ENCODE measurements at regions not wholly inside any gene's neighbourhood (a gene's known extent, or its start where the extent isn't known, plus 50 kb on each side); places are given as distances from the start of the nearest gene placed in this dataset.
"Not testable (repeated sequence)": the region's sequence is repeated elsewhere in the genome, so short reads cannot be mapped to it uniquely, and the experiment has no call there.

DNA sequence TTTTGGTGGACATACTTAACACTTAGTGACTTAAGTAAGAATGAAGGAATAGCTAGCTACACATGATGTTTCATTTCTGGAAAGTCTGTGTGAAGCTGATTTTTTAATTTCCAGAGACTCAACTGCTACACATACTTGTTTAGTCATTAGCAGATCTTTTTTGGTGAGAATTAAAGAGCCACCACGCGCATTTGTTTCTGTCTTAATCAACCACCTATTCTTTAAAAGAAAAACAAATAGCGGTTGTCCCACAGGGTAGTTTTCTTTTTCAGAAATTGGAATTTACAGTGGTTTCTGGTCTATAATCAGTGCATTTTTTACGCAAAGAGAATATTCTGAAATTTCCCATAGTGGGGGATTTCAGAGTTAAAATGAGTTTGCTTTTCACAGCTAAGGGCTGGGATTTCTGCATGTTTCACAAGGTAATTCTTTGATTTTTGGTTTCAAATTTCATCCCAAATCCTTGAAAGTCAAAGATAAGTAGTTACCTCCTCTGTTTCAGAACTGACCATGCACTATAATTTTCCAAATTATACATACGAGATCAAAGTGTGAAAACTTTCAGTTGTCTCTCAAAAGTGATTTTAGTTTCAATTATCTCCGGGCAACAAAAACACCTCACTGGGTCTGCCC is 631.0 kb upstream of the GRM7 start:
- no peak for DNase-seq

DNA sequence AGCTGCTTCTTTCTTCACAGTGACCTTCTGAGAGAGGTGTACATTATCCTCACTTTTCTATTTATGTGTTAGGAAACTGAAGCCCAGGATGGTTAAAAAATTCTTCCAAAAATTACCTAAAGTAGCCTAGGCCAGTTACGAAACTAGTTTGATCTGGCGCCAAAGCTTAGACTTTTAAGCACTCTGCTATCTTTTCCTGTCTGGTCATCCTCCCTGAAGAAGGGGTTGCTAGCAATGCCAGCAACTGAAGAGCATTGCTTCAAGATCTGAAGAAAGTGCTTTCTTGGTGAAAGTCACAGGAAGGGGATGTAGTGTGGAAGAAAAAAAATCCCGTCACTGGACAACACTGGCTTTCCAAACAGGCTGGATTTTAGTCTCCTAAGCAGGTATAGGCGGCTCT is 618.8 kb upstream of the GRM7 start:
- no peak for DNase-seq

DNA sequence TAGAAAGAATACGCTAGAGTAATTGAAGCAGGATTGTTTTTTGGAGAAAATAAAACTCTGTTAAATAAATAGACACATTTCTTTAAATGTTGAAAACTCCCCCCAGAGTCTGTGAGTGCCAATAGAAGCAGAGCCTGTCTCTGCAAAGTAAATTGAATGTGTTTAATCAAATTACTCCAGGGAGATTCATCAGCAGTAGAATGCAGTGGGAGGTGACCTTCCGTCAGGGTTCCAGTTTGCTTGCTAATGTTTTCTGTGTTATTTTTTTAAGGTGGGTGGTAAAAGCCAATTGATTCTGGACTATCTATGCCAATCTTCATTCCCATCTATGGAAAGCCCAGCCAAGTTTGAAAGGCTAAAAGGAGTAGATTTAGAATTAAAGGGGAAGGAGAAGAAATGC is 612.4 kb upstream of the GRM7 start:
- no peak for DNase-seq

DNA sequence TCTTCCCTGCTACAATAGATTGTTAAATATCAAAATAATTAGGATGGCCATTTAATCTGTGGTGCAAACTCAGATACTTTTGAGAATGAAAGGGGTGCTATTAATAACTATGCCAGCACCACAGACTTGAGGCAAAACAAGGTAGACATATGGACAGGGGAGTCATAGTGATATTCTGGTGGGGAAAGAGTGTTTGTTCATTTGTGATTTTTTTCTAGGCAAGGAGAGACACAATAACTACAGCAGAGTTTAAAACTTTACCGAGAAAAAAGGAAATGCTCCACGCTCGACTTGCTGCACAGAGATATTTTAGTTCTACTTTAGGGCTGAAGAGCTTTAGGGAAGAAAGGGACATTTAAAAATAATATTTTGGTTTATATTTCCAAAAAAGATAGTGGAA is 611.2 kb upstream of the GRM7 start:
- DNase-seq, result no peak

DNA sequence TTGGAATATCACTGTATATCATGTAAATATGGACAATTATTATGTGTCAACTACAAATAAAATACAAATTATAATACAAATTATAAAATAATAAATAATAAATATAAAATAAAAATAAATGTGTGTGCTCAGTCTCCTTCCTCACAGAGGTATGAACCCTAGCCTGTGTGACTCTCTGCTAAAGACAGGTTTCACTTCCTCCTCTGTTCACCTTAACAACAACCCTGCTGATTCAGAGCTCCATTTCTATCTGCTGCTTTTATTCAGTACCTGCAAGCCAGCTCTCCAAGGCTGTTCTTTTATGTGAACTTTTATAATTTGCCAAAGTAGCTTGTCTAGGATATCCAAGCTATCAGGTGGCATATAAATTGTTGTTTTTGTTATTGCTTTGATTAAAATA is 610.7 kb upstream of the GRM7 start:
- no peak for DNase-seq

DNA sequence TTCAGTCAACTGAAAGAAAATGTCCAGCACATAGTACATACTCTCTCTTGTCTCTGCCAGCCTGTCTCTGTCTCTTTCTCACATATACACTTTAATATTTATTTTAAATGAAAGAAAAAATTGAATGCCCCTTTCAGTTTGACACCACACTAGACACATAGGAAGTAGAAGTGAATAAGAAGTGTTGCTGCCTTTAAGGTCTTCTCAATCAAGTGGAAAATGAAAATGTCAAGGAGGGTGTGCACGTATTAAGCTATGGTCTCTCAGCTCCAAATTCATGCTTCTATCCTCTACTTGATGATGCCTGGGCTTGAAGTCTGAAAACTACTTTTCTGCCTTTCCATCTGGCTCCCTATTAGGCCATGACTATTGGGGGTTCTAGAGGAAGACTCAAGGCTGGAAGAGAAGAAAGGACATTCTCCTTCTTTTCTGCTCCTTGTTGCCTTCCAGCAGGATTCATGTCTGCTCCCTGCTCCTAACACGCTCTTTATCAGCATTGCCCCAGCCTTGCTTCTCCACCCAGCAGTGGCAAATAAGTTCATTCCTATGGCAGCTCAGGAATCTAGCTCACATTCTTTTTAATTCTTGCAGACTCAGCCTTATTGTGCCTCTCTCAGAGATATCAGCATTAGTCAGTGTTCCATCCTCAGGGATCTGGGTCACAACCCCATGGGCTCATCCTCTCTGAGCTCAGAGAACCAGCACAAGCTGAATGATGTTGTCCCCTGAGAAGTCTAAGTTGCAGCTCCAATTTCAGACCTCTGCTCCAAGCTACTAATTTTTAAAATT is 609.1 kb upstream of the GRM7 start:
- DNase-seq, result no peak

DNA sequence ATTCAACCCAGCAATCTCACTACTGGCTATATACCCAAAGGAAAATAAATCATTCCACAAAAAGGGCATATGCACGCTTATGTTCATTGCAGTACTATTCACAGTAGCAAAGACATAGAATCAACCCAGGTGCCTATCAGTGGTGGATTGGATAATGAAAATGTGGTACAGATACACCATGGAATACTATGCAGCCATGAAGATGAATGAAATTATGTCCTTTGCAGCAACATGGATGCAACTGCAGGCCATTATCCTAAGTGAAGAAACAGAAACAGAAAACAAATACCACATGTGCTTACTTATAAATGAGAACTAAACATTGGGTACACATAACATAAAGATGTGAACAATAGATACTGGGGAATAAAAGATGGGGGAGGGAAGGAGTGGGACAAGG is 606.4 kb upstream of the GRM7 start:
- DNase-seq, result no peak

DNA sequence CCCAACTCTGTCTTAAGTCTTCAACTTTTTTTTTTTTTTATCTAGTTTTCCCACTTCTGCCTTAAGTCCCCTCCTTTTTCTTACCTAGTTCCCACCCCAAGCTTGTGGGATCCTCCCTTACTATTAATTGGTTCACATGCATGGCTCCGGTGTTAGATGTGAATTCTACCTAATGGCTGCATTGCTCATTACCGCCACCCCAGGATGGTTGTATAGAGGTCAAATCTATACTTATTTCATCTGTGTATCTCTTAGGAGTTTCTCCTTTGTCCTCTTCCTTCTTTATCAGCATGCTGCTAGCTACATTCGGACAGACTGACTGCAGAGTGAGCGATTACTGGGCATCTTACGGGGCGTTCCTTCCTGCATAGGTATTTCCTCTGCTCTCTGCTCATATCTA is 605.7 kb upstream of the GRM7 start:
- DNase-seq, result no peak

DNA sequence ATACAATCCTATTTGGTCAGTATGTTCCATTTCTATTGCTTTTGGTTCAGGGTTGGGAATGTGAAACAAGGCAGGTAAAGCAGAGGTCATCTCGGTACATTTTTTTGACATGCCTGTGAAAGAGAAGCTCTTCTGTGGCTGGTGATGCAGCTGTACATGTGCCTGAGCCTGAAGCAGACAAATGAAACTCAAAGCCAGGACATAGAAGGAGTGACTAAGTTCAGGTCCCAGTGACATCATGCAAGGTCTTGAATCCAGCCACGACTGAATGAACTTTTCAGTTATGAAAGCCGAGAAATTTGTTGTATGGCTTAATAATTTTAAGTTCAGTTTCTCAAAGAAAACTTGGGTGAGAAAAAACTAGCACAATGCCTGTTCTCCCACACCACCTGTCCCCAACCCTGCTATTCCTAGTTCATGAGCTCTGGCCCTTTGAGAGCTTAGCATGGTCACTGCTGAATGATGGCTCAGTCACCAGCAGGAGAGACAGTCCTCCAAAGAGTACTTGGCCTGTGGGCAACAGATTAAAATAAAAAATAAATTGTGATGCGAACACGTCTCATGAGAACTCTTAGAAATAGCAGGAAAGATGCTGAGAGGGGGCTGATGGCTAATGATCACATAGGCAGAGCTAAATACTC is 600.2 kb upstream of the GRM7 start:
- no peak for DNase-seq

DNA sequence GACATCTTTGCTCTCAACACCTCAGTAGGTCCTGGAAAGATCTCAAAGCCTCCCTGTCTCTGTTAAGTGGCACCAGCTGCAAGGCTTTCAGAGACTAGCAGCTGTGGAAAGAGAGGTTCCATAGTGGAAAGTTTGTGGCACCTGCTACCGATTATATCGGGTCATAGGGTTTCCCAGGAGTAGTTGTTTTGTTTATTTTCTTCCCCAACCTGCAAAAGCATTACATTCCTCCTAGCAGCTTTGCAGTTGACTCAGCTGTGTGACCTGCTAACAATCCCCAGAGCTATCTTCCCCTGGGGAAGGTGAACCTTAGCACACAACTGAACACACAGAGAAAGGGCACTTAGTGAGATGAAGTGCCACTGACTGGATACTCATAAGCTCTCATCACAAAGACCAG is 598.9 kb upstream of the GRM7 start:
- DNase-seq, result no peak

DNA sequence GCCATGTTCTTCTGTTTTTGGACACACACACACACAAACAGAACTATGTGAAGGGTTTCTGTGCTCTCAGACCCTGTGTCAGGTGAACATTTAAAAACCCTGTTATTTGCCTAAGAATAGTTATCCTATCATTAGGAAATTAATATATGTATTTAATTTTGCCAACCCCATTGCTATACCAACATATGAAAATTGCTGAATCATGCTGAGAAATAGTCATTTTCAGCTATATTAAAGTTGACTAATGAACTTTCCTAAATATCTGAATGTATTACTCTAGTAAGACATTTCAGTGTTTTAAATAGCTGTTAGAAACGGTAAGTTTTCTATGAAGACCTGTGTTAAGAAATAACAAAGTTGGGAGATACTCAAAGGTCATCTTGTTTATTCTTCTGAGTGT is 596.9 kb upstream of the GRM7 start:
- no peak for DNase-seq

DNA sequence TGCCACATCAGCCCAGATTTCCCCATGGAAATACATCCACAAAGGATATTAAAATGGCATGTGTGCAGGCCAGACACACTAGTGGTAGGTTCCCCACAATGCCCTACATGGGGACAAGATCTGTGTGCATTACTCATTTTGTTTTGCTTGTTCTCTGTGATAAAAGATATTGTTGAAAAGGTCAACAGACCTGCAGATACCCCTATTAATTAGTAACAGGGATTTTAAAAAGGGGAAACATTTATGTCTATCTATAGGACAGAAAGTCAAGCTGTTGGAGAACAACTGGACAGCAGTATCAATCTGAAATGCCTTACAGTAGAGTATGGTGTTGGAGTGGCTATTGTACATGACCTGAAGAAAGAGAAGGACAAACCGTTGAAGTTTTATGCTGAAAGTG is 596.0 kb upstream of the GRM7 start:
- DNase-seq, result no peak

DNA sequence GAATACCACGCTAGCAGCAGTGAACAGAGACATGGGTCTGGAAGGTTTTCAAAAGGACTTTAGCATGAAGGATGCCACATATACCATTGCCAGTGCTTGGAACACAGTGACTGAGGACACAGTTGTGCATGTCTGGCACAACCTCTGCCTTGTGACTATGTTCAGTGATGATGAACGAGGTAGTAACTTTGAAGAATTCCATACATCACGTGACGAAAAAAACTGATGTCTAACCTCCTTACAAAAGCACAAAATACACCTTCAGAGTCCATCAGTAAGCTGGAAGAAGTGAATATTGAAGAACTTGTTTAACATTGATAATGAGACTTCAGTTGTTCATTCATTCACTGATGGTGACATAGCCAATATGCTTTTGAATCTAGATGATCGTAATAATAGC is 594.8 kb upstream of the GRM7 start:
- DNase-seq, result no peak

DNA sequence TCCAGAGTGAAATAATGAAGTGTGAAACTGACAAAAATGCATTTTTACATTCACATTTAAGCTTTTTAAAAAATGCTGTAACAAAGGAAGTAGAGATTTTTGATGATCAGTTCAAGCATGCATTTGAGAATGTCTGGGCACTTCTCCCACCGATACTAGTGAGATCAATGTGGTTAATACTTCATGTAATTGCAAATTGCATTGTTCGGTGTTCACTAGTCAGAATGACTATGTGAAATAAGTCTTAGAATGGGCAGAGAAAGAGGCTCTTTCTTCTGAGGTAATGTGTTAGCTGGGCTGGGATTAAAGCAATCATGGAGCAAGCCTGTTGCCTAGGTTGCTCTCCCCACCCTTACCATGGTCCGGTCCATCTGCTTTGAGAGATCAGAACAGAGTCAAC is 587.0 kb upstream of the GRM7 start:
- DNase-seq, result no peak

DNA sequence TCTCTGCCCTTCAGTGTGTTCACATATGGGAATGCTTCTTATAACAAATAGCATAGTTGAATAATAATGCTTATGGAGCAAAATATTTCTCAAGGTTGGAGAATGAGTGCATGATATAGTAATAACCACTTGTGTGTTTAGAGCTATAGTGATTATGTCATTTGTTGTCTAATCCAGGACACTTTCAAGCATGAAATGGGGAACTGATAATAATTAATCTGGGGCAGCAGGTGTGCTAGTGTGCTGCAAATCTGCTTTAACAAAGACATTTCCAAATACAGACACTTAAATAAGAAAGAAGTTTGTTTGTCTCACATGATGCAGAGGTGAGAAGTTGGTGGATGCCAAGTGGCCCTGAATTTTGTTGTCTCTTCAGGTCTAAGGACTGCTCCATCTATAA is 579.3 kb upstream of the GRM7 start:
- DNase-seq, result no peak

DNA sequence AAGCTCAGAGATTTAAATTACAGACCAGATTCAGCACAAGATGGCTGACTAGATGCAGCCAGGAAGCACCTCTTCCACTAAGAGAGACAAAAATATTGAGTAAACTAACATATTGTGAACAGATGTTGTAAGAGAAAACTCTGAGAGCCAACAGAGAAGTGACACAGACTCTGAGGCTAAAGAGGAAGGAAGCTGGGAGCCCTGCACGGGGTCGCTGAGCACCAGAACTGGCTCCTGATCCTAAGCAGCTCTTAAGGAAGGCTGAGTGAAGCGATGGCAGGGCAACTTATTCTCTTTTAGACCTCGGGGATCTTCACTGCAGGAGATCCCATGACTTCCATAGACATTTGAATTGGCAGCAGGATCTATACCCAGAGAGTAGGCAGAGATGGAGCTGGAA is 578.0 kb upstream of the GRM7 start:
- no peak for DNase-seq

DNA sequence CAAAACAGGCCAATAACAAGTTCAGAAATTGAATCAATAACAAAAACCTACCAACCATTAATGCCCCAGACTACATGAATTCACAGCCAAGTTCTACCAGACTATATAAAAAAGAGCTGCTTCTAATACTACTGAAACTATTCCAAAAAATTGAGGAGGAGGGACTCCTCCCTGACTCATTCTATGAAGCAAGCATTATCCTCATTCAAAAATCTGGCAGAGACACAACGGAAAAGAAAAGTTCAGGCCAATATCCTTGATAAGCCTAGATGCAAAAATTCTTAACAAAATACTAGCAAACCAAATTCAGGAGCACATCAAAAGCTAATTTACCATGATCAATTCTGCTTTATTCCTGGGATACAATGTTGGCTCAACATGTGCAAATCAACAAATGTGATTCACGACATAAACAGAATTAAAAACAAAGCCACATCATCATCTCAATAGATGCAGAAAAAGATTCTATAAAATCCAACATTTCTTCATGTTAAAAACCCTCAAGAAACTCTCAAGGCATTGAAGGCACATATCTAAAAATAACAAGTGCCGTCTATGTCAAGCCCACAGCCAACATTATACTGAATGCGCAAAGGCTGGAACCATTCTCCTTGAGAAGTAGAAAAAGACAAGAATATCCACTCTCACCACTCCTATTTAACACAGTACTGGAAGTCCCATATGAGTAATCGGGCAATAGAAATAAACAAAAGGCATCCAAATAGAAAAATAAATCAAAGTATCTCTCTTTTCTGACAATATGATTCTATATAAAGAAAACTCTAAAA is 573.6 kb upstream of the GRM7 start:
- DNase-seq, result no peak

DNA sequence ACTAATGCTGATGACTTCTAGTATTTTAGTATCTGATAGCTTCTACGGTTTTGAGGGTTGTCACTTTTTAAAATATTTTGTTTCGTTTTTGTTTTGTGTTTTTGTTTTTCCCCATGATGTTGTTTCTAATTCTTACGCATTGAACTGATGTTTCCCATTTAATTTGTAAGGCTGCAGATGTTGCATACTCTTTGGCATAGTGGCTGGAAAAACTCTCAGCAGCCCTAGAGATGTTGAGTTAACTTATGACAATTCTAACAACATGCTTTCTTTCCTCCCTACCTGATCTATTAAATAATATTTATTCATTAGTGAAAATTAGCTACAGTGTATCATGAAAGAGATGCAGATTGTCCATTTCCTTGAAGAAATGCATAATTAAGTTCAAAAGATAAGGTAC is 559.3 kb upstream of the GRM7 start:
- no peak for DNase-seq

DNA sequence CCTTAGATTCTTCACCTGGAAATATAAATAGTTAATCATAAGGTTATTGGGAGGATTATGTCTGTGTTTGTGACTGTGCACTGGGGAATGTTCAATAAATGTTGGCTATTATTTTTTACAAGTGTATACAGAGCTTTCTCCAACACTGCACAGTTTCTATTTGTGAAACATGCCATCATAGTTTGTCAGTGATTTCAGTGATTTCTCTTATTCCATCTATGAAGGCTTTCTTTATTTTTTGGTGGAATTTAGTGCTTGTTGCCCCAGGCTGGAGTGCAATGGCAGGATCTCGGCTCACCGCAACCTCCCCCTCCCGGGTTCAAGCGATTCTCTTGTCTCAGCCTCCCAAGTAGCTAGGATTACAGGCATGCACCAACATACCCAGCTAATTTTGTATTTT is 545.0 kb upstream of the GRM7 start:
- no peak for DNase-seq

DNA sequence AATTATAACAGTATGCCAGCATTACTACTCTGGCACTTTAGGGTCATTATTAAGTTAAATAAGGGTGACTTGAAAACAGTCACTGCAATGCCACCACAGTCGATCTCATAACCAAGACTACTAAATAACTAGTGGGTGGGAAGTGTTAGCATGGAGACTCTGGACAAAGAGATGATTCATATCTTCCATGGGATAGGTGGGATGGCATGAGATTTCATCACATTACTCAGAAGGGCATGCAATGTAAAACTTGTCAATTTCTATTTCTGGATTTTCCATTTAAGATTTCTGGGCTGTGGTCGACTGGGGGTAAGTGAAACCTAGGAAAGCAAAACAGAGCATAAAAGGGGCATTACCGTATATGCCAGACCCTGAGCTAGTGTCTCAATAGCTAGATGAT is 538.9 kb upstream of the GRM7 start:
- DNase-seq, result no peak

DNA sequence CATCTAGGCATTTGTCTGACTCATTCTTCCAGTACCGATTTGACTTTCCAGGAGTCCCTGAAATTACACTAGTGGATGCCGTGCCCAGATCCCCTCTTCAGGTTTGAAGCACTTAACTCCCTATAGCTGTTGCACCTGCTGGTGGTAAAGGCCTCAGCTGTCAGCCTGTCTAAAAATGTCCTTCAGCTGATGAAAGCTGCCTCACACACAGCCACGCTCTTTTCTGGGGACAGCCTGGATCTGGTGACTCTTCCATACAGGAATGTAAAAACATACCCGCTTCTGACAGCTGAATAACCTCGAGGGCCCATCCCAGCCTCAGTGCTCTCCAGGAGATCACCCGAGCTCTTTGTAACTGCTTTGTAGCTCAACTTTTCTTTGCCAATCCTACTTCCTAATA is 534.1 kb upstream of the GRM7 start:
- DNase-seq, result no peak

DNA sequence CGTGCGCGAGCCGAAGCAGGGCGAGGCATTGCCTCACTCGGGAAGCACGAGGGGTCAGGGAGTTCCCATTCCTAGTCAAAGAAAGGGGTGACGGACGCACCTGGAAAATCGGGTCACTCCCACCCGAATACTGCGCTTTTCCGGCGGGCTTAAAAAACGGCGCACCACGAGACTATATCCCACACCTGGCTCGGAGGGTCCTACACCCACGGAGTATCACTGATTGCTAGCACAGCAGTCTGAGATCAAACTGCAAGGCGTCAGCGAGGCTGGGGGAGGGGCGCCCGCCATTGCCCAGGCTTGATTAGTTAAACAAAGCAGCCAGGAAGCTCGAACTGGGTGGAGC is 520.0 kb upstream of the GRM7 start:
- not testable (repeated sequence) for DNase-seq

DNA sequence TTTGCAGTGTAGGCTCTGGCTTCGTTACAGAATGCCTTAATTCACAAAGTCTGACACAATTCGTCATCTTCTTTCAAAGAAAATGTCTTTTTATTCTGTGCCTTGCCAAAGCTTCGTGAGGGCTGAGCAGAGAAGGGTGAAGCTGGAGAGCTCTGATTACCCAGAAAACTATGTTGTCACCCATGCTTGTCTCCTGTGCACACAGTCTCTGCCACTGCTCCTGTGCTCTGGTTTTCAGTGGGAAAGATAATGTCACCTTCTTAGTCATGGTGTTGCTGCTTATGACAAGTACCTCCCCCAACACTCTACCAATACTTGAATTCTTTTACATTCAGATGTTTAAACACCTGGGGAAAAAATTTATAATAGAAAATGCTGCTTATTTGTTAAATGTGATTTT is 509.2 kb upstream of the GRM7 start:
- no peak for DNase-seq

DNA sequence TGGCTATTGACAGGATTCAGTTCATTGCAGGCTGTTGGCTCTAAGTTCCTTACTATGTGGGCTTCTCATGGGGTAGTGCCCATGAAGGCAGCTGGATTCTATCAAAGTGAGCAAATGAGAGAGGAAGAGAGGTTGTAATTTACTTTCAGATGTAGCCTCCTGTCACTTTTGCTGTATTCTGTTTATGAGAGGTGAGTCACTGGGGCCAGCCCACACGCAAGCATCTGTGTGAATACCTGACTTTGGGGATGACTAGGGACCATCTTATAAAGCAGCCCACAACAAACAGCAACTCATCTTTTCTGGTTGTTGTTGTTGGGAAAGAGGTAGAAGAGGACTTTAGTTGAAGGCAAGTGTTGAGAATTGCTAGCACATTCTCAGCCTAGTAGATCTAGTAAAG is 506.3 kb upstream of the GRM7 start:
- no peak for DNase-seq
